GM23338 (cell line): ENCODE measurements at regions not wholly inside any gene's neighbourhood (a gene's known extent, or its start where the extent isn't known, plus 50 kb on each side); places are given as distances from the start of the nearest gene placed in this dataset.

Experiments used
- ATAC-seq: fragments of 200-7000 bp; cut with Tn5 transposase; 3 replicates; pipeline ENCODE4 v1.9.1; 2020
- DNase-seq: peaks from one replicate; pipeline ENCODE4 v3.0.0-alpha.2; 2015; ENCODE audit warnings: low spot score
- H2AFZ ChIP-seq: fragments of 200-600 bp; sonication (generic); 2 replicates; pipeline ENCODE4 v1.8.0; 2016; ENCODE audit warnings: antibody characterized with exemption, mild to moderate bottlenecking, moderate library complexity
- H3F3A ChIP-seq: fragments of 200-600 bp; sonication (generic); replicated peaks from 2 replicates; pipeline ENCODE4 v1.8.0; 2017; ENCODE audit warnings: antibody characterized with exemption, mixed run types, low read depth
- H3K27ac ChIP-seq: fragments of 200-600 bp; sonication (generic); 2 replicates; pipeline ENCODE4 v1.6.1; 2016; ENCODE audit warnings: low read depth
- H3K27me3 ChIP-seq: fragments of 200-600 bp; sonication (generic); 2 replicates; pipeline ENCODE4 v1.8.0; 2016; ENCODE audit warnings: mild to moderate bottlenecking, mixed run types, moderate library complexity; ENCODE audit not compliant: insufficient read depth
- H3K36me3 ChIP-seq: fragments of 200-600 bp; sonication (generic); 2 replicates; pipeline ENCODE4 v1.8.0; 2016; ENCODE audit warnings: mild to moderate bottlenecking; ENCODE audit not compliant: insufficient read depth
- H3K4me1 ChIP-seq: fragments of 200-600 bp; sonication (generic); 2 replicates; pipeline ENCODE4 v1.8.0; 2016; ENCODE audit warnings: mild to moderate bottlenecking, moderate library complexity; ENCODE audit not compliant: insufficient read depth
- H3K4me2 ChIP-seq: fragments of 200-600 bp; sonication (generic); 2 replicates; pipeline ENCODE4 v1.7.1; 2017; ENCODE audit warnings: mixed run types
- H3K4me3 ChIP-seq: fragments of 200-600 bp; sonication (generic); 2 replicates; pipeline ENCODE4 v1.6.1; 2016; ENCODE audit warnings: mixed run types
- H3K79me2 ChIP-seq: fragments of 200-600 bp; sonication (generic); replicated peaks from 2 replicates; pipeline ENCODE4 v1.8.0; 2017; ENCODE audit warnings: mild to moderate bottlenecking; ENCODE audit not compliant: insufficient read depth
- H3K9me2 ChIP-seq: fragments of 200-600 bp; sonication (generic); 2 replicates; pipeline ENCODE4 v1.8.0; 2017; ENCODE audit not compliant: insufficient read depth
- H4K20me1 ChIP-seq: fragments of 200-600 bp; sonication (generic); replicated peaks from 2 replicates; pipeline ENCODE4 v1.8.0; 2017; ENCODE audit warnings: mild to moderate bottlenecking; ENCODE audit not compliant: insufficient read depth
- H3K27ac Mint-ChIP-seq: 2 replicates; pipeline ENCODE4 v1.8.0; 2020; ENCODE audit warnings: inconsistent platforms, mild to moderate bottlenecking, moderate library complexity, mixed read lengths
- H3K27me3 Mint-ChIP-seq: 3 replicates; pipeline ENCODE4 v1.8.0; 2022; ENCODE audit warnings: low read depth, mild to moderate bottlenecking, moderate library complexity, mixed read lengths, inconsistent platforms; ENCODE audit not compliant: insufficient read depth, poor library complexity
- H3K36me3 Mint-ChIP-seq: 3 replicates; pipeline ENCODE4 v1.8.0; 2021; ENCODE audit warnings: low read depth, mild to moderate bottlenecking, inconsistent platforms, moderate library complexity, mixed read lengths
- H3K4me1 Mint-ChIP-seq: 3 replicates; pipeline ENCODE4 v1.8.0; 2020; ENCODE audit warnings: mild to moderate bottlenecking, inconsistent platforms, mixed read lengths
- H3K4me3 Mint-ChIP-seq: 3 replicates; pipeline ENCODE4 v1.8.0; 2021; ENCODE audit warnings: moderate library complexity, mild to moderate bottlenecking, inconsistent platforms, mixed read lengths
- H3K9me3 Mint-ChIP-seq: 3 replicates; pipeline ENCODE4 v1.8.0; 2020; ENCODE audit warnings: moderate library complexity, mild to moderate bottlenecking, inconsistent platforms, mixed read lengths
- CREB1 ChIP-seq: fragments of 250-450 bp; sonication (Bioruptor Pico); IDR thresholded peaks from 2 replicates; pipeline ENCODE4 v1.5.0; 2020; ENCODE audit warnings: low read depth, mild to moderate bottlenecking, moderate library complexity
- JUNB ChIP-seq: IDR thresholded peaks from one replicate; pipeline ENCODE4 v1.6.1; 2016; ENCODE audit warnings: antibody characterized with exemption; ENCODE audit not compliant: unreplicated experiment
- NANOG ChIP-seq: IDR thresholded peaks from 2 replicates; pipeline ENCODE4 v1.6.1; 2016; ENCODE audit warnings: antibody characterized with exemption, borderline replicate concordance
- STAT1 ChIP-seq: IDR thresholded peaks from one replicate; pipeline ENCODE4 v1.6.1; 2016; ENCODE audit warnings: antibody characterized with exemption; ENCODE audit not compliant: unreplicated experiment
- ZNF114 ChIP-seq: fragments of 250-450 bp; sonication (Bioruptor Pico); IDR thresholded peaks from 2 replicates; pipeline ENCODE4 v1.5.0; 2020; ENCODE audit warnings: mild to moderate bottlenecking, moderate library complexity
- ZNF331 ChIP-seq: fragments of 250-450 bp; sonication (Bioruptor Pico); IDR thresholded peaks from 2 replicates; pipeline ENCODE4 v1.5.0; 2020; ENCODE audit warnings: low read depth, mild to moderate bottlenecking, moderate library complexity
- TF ChIP-seq, protein P1 (sequence below): IDR thresholded peaks from one replicate; pipeline ENCODE4 v1.6.1; 2018; ENCODE audit warnings: antibody characterized with exemption; ENCODE audit not compliant: unreplicated experiment
- TF ChIP-seq, protein P2 (sequence below), 2 experiments: fragments of 200-600 bp in 1 of 2; sonication (generic) in 1 of 2; conservative IDR thresholded peaks; 2 replicates each; pipeline versions ENCODE4 v1.5.1 to v1.6.1; 2016 to 2017; ENCODE audit warnings: antibody characterized with exemption in 2 of 2, low read depth in 2 of 2, mild to moderate bottlenecking in 2 of 2, moderate library complexity in 1 of 2
- TF ChIP-seq, protein P3 (sequence below): IDR thresholded peaks from 2 replicates; pipeline ENCODE4 v1.6.1; 2016; ENCODE audit warnings: antibody characterized with exemption

DNA sequence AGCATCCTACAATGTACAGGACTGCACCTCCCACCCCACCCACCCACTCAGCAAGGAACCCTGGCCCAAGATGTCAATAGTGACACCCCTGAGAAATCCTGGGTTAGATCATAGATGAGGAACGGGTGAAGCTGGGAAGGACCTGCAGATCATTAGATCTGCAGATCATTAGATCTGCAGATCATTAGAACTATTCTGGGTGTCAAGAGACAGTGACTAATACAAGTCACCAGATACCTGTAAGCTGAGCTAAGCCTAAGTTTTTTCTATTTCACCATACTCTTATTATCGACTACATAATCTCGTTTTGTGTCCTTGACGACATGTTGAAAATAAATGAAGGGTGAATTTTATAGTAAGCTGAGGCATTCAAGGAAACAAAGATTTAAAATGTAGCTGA is 325.7 kb downstream of the DUSP10 start:
- H3K4me2 ChIP-seq = no peak overlapping the region
- no peaks in the 10 kb centered on the region for H3K79me2 ChIP-seq
- no peaks in the 10 kb centered on the region for H4K20me1 ChIP-seq
- H2AFZ ChIP-seq = no peak overlapping the region
- Mint-ChIP-seq H3K4me3 (no peak overlapping the region), H3K9me3 (no peaks in the 10 kb centered on the region), H3K36me3 (no peaks in the 10 kb centered on the region), H3K27me3 (peaks cover 5% of the 10 kb centered on the region), H3K27ac (no peak overlapping the region), H3K4me1 (peaks cover 7% of the 10 kb centered on the region; the same call in 2 of the 3 replicates)
- no peaks in the 10 kb centered on the region for H3K27me3 ChIP-seq
- H3K27ac ChIP-seq = no peak overlapping the region
- H3K4me1 ChIP-seq = 0 out of 2 replicates have a peak, but pooled peaks cover 10% of the 10 kb centered on the region
- H3K4me3 ChIP-seq = no peak overlapping the region
- TF ChIP-seq, protein P1, sequence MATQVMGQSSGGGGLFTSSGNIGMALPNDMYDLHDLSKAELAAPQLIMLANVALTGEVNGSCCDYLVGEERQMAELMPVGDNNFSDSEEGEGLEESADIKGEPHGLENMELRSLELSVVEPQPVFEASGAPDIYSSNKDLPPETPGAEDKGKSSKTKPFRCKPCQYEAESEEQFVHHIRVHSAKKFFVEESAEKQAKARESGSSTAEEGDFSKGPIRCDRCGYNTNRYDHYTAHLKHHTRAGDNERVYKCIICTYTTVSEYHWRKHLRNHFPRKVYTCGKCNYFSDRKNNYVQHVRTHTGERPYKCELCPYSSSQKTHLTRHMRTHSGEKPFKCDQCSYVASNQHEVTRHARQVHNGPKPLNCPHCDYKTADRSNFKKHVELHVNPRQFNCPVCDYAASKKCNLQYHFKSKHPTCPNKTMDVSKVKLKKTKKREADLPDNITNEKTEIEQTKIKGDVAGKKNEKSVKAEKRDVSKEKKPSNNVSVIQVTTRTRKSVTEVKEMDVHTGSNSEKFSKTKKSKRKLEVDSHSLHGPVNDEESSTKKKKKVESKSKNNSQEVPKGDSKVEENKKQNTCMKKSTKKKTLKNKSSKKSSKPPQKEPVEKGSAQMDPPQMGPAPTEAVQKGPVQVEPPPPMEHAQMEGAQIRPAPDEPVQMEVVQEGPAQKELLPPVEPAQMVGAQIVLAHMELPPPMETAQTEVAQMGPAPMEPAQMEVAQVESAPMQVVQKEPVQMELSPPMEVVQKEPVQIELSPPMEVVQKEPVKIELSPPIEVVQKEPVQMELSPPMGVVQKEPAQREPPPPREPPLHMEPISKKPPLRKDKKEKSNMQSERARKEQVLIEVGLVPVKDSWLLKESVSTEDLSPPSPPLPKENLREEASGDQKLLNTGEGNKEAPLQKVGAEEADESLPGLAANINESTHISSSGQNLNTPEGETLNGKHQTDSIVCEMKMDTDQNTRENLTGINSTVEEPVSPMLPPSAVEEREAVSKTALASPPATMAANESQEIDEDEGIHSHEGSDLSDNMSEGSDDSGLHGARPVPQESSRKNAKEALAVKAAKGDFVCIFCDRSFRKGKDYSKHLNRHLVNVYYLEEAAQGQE = no peak
- TF ChIP-seq JUNB (no peak), STAT1 (no peak), NANOG (no peak), ZNF331 (no peak)
- TF ChIP-seq, protein P2, sequence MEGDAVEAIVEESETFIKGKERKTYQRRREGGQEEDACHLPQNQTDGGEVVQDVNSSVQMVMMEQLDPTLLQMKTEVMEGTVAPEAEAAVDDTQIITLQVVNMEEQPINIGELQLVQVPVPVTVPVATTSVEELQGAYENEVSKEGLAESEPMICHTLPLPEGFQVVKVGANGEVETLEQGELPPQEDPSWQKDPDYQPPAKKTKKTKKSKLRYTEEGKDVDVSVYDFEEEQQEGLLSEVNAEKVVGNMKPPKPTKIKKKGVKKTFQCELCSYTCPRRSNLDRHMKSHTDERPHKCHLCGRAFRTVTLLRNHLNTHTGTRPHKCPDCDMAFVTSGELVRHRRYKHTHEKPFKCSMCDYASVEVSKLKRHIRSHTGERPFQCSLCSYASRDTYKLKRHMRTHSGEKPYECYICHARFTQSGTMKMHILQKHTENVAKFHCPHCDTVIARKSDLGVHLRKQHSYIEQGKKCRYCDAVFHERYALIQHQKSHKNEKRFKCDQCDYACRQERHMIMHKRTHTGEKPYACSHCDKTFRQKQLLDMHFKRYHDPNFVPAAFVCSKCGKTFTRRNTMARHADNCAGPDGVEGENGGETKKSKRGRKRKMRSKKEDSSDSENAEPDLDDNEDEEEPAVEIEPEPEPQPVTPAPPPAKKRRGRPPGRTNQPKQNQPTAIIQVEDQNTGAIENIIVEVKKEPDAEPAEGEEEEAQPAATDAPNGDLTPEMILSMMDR (conservative IDR thresholded peaks at IDR 0.05; ENCODE audit: low read depth in 2 of 2) = no peak
- TF ChIP-seq, protein P3, sequence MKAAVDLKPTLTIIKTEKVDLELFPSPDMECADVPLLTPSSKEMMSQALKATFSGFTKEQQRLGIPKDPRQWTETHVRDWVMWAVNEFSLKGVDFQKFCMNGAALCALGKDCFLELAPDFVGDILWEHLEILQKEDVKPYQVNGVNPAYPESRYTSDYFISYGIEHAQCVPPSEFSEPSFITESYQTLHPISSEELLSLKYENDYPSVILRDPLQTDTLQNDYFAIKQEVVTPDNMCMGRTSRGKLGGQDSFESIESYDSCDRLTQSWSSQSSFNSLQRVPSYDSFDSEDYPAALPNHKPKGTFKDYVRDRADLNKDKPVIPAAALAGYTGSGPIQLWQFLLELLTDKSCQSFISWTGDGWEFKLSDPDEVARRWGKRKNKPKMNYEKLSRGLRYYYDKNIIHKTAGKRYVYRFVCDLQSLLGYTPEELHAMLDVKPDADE = no peak
- ATAC-seq (no peak), DNase-seq (no peak)
- 0 out of 2 replicates have a peak, but pooled peaks cover 3% of the 10 kb centered on the region for H3K9me2 ChIP-seq
- H3K36me3 ChIP-seq = no peaks in the 10 kb centered on the region
- no peaks in the 10 kb centered on the region for H3F3A ChIP-seq

DNA sequence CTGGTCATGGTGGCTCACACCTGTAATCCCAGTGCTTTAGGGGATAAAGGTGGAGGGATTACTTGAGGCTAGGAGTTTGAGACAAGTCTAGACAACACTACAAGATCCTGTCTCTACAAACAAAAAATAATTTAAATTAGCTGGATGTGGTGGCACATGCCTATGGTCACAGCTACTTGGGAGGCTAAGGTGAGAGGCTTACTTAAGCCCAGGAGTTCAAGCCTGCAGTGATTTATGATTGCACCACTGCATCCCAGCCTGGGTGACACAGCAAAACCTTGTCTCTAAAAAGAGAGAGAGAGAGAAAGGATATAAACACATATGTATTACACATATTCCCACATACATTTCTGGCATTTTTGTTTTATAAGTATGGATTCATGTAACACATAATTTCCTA is 325.2 kb downstream of the DUSP10 start:
- no peaks in the 10 kb centered on the region for H3K36me3 Mint-ChIP-seq
- ATAC-seq = no peak
- H3K9me3 Mint-ChIP-seq = no peaks in the 10 kb centered on the region
- no peaks in the 10 kb centered on the region for H4K20me1 ChIP-seq
- H3K27me3 Mint-ChIP-seq = peaks cover 5% of the 10 kb centered on the region
- no peaks in the 10 kb centered on the region for H3K27me3 ChIP-seq
- DNase-seq = no peak
- no peaks in the 10 kb centered on the region for H3F3A ChIP-seq
- no peak overlapping the region for H3K27ac ChIP-seq
- H3K9me2 ChIP-seq = 0 out of 2 replicates have a peak, but pooled peaks cover 3% of the 10 kb centered on the region
- no peak overlapping the region for H3K4me3 Mint-ChIP-seq
- H3K4me1 ChIP-seq = 0 out of 2 replicates have a peak, but pooled peaks cover 10% of the 10 kb centered on the region
- H3K4me3 ChIP-seq = no peak overlapping the region
- H3K4me1 Mint-ChIP-seq = peaks cover 7% of the 10 kb centered on the region; the same call in 2 of the 3 replicates
- H3K27ac Mint-ChIP-seq = no peak overlapping the region; the same call in 1 of the 2 replicates
- H3K4me2 ChIP-seq = no peak overlapping the region
- no peak overlapping the region; the same call in 1 of the 2 replicates for H2AFZ ChIP-seq
- H3K36me3 ChIP-seq = no peaks in the 10 kb centered on the region
- no peaks in the 10 kb centered on the region for H3K79me2 ChIP-seq
- TF ChIP-seq ZNF114 (CRISPR knock-in tag) (no peak), CREB1 (CRISPR knock-in tag) (no peak), JUNB (no peak), ZNF331 (no peak)
- TF ChIP-seq, protein P3 = no peak
- TF ChIP-seq, protein P1 = no peak
